HG02884 (cell line): ENCODE measurements at regions not wholly inside any gene's neighbourhood (a gene's known extent, or its start where the extent isn't known, plus 50 kb on each side); places are given as distances from the start of the nearest gene placed in this dataset.
A peak's percentile ranks its signal among the peaks of the same experiment; 100 is the strongest.
"Not testable (repeated sequence)": the region's sequence is repeated elsewhere in the genome, so short reads cannot be mapped to it uniquely, and the experiment has no call there.

Source experiments
- ATAC-seq: cut with Tn5 transposase; IDR thresholded peaks from one replicate; pipeline ENCODE4 v1.9.1; 2021; ENCODE audit warnings: mild to moderate bottlenecking, moderate library complexity; ENCODE audit not compliant: unreplicated experiment

DNA sequence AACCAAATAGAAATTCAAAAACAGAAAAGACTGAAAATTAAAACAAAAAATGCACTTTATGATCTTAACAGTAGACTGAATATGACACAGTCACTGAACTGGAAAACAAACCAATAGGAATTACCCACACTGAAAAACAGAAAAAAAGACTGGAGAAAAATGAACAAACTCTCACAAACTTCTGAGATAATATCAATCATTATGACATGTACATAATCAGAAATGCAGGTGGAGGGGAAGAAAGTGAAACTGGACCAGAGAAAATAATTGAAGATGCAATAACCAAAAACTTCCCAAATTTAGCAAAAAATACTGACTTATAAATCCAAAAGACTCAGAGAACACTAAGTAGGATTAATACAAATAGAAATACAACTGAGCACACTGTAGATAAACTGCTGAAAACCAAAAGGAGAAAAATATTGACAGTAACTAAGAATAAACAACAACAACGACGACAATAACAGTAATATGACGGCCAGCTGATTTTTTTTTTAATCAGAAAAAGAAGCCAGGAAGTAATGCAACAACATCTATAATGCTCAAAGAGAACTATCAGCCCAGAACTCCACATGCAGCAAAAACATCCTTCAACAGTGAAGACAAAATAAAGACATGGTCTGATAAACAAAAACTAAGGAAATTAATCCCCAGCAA lies 108.1 kb downstream of the ZFAND4 start:
- ATAC-seq, result no peak

DNA sequence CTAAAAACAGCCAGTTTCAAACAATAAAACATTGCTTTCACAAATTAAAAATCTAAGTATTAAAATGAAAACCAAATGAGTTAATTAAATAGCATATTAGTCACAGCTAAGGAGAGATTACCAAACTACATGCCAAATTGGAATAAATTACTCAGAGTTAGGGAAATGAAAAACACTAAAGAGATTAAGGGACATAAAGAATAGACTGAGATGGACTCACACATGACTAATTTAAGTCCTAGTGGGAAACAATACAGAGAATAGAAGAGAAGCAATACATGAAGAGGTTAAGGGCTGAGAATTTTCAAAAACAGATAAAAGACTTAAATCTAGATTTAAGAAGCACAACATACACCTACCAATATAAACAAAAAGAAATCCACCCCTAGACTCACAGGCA lies 110.6 kb downstream of the ZFAND4 start:
- ATAC-seq, result no peak

DNA sequence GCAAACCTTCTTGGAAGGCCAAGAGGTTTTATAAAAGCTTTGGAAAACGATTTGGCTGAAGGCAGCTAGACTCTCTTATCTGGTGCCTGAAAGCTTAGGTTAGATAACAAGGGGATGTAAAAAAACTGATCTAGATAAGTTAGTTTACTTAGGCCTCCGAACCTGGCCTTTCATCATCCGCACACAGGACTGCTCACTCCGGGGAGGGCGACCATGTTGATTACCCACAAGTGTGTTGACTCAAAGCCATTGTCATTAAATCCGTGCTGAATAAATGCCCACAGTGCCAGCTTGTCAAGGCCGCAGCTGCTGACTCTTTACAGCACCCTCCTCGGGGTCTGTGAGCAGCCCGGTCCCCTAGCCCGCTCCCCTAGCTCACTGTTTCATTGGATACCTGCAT lies 112.3 kb downstream of the ZFAND4 start:
- no peak for ATAC-seq

DNA sequence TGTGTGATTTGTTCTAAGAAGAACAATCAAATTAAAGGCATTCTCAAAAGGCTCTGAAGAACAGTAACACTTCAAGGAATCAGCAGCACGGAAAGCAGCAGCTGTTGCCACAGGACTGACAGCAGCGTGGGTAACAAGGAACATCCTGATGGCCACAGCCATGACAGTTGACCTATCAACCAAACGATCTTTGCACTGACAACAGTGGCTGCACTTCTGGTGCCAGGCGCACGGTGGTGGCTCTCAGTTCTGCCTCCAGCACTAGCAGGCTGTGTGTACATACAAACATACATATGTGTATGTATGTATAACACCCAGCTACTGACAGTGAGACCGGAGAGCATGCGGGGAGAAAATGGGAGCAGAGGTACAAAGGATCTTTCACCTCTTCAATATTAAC lies 114.1 kb downstream of the ZFAND4 start:
- no peak for ATAC-seq

DNA sequence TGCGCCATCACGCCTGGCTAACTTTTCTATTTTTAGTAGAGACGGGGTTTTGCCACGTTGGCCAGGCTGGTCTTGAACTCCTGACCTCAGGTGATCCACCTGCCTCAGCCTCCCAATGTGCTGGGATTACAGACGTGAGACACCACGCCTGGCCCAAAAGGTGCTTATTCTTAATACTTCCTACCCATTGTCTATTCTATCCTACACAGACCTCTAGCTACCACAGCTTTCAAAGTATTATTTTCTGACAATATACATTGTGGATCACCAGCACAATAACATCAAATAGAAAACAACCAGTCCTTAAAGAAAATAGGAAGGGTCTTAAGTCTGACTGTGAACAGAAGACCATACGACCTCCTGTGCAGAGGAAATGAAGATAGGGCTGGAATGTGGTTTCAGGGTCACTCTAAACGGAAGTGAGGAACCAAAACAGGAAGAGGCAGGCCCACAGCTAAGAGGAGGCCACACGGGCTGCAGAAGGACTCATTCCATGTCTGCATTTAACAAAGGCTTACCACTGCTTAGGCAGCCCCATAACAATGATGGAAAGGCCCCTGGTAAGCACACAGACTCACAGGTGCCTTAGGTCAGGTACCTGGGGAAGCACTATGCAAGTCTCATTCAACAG lies 115.2 kb downstream of the ZFAND4 start:
- peak; percentile 75 for ATAC-seq

DNA sequence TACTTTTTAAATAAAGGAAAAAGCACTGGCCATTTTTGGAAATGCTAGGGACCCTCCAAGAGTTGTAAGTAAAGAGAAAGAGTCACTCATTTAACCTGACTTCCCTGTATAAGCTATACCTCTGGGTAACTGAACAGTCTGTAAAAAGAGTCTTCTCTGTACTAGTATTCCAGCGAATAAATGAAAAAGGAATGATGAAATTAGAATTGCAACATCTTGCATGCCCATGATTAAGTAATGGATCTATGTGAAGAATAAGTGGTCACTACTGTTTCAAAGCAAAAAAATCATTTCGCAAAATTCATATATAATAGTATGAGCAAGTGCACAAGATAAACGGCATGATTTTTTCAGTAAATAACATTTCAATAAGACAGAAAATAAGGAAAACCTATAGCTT lies 116.8 kb downstream of the ZFAND4 start:
- ATAC-seq, result no peak

DNA sequence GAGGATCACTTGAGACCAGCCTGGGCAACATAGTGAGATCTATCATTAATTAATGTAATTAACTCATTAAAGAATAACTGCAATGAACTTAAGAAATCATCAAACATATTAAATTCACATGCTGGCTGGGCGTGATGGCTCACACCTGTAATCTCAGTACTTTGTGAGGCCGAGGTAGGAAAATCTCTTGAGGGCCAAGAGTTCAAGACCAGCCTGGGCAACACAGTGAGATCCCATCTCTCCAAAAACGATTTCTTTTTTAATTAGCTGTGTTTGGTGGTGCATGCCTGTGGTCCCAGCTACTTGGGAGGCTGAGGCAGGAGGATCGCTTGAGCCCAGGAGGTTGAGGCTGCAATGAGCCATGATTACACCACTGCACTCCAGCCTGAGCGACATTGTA lies 117.2 kb downstream of the ZFAND4 start:
- ATAC-seq, result not testable (repeated sequence)

DNA sequence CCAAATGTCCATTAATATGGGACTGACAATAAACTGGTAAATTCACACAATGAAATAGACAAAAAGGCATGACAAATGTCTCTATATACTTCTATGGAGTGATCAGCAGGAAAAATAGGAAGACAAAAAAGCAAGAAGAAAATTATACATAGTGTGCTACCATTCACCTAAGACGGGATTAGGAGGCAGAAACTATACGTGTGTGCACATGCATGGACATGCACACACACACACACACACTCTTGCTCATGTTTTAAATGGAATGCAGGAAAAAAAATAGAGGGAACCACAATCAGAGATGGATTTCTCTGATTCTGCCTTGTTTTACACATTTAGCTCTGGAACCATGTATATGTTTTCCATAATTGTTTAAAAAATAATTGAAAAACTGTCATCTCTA lies 119.0 kb downstream of the ZFAND4 start:
- no peak for ATAC-seq

DNA sequence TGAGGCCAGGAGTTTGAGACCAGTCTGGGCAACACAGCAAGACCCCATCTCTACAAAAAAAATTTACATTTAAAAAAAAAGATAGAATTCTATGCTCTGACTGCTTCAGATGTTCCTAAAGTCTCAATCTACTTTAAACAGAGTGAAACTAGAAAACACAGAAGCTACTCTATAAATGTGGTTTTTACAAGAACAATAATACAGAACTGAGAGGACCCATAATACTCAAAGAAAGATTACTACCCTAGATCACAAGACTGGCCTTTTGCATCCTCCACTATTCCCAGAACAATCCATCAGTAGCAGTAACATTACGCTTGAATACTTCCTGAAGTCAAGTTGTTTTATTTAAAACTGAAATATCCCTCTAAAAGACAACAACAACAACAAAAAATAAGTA lies 119.4 kb downstream of the ZFAND4 start:
- peak; percentile 60 for ATAC-seq

DNA sequence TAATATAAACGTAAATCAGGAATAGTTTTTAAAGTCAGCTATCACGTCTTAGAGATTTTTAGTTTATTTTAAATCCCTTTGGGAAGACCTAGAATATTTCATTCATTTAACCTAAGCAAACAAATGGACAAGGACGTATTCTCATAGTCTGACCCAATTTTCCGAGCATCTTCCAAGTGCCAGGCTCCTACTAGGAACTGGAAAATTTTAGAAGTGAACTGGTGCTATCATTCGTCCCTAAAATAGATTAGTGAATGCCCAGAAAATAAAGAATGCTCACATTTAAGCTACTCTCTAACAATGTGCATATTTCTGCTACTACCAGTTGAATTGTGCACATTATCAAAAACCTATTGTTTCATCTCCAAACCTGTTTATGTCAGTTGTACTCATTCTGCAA lies 120.1 kb downstream of the ZFAND4 start:
- no peak for ATAC-seq

DNA sequence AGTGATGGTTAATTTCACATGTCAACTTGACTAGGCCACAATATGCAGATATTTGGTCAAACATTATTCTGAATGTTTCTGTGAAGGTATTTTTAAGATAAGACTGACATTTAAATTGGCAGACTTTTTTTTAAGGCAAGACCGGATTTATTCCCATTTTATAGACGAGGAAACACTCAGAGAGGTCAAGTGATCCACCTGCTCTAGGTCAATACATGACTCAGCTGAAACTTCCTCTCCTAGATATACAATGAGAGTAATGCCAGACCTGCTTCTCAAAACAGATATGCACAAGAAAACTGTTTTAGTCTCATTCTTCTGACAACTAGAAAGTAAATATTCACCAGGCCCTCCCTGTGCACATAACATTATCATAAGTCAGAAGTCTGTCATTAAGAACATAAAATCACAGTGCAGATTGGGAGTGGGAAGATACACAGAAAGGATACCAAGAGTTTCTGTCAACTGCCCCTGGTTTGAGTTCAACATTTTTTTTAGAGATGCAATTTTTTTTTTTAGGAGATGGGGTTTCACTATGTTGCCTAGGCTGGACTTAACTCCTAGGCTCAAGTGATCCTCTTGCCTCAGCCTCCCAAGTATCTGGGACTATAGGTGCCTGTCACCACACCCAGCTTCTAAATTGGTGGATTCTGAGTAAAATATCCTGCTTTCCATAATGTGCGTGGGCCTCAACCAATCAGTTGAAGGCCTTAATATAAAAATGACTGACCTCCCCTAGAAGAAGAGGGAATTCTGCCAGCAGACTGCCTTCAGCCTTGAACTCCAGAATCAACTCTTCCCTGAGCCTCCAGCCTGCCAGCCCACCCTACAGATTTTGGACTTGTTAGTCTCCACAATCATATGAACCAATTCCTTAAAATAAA lies 121.4 kb downstream of the ZFAND4 start:
- no peak for ATAC-seq

DNA sequence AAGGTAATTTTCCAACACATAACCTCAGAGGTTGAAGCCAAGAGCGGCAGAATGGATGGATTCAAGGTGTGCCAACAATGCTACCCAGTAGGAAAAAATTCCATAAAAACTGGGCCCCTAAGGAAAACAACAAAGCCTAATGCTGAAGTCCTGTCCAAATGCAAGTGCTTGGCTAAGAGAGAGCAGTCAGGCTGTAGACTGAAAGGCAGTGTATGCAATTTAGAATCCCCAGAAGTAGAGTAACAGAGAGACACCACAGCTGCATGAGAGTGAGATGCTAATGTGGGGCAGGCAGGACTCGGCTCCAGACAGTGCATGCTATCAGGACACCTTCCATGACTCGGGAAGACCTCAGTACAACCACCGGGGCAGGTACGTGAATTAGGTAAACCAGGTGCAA lies 124.5 kb downstream of the ZFAND4 start:
- no peak for ATAC-seq

DNA sequence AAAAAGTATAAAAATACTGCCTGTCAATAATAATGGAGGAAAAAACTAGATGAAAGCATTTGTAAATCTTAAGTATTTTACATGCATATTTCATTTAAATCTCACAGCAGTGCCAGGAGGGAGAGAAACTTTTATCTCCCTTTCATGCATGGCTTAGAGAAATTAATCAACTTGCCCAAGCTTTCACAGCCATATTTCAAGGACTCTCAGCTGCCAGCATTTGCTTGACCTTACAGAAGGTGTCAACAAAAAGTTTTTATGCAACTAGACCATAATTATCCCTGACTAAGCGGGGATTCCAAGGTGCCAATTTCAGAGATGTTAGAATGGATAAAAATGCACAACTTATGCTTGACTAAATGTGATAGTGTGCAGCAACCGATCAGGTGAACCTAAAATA lies 125.4 kb downstream of the ZFAND4 start:
- ATAC-seq, result no peak

DNA sequence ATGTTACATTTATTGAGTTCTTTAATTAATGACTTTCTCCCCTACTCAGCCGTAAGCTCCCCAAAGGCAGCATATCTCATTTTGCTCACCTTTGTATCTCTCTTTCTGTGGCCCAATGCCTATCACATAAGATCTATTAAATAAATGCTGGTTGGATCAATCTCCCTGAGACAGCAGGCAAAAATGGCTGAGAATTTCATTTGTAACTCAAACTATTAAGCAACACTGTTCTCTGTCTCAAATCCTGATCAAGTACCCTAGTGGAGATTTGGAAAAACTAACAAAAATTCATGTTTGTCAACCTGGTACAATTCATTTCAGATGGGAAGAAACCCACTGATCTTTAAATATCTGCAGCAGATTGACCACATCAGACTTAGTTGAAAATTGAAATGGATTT lies 127.4 kb downstream of the ZFAND4 start:
- ATAC-seq, result no peak

DNA sequence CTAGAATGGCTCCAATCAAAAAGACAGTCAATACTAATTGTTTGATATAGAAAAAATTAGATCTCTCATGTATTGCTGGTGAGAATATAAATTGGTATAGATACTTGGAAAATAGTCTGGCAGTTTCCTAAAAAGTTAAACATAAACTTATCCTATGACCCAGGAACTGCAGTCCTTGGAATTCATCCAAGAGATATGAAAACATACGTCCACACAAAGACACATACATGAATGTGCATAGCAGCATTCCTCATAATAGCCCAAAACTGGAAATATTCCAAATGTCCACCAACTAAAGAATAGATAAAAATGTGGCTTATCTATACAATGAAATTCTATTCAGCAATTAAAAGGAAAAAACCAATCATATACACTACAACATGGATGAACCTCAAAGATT lies 128.4 kb downstream of the ZFAND4 start:
- no peak for ATAC-seq

DNA sequence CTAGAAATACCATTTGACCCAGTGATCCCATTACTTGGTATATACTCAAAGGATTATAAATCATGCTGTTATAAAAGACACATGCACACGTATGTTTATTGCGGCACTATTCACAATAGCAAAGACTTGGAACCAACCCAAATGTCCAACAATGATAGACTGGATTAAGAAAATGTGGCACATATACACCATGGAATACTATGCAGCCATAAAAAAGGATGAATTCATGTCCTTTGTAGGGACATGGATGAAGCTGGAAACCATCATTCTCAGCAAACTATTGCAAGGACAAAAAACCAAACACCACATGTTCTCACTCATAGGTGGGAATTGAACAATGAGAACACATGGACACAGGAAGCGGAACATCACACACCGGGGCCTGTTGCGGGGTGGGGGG lies 131.5 kb downstream of the ZFAND4 start:
- not testable (repeated sequence) for ATAC-seq

DNA sequence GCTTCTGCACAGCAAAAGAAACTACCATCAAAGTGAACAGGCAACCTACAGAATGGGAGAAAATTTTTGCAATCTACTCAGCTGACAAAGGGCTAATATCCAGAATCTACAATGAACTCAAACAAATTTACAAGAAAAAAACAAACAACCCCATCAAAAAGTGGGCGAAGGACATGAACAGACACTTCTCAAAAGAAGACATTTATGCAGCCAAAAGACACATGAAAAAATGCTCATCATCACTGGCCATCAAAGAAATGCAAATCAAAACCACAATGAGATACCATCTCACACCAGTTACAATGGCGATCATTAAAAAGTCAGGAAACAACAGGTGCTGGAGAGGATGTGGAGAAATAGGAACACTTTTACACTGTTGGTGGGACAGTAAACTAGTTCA lies 132.0 kb downstream of the ZFAND4 start:
- ATAC-seq, result not testable (repeated sequence)

DNA sequence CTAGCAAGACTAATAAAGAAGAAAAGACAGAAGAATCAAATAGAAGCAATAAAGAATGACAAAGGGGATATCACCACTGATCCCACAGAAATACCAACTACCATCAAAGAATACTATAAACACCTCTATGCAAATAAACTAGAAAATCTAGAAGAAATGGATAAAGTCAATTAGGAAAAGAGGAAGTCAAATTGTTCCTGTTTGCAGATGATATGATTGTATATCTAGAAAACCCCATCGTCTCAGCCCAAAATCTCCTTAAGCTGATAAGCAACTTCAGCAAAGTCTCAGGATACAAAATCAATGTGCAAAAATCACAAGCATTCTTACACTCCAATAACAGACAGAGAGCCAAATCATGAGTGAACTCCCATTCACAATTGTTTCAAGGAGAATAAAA lies 133.0 kb downstream of the ZFAND4 start:
- ATAC-seq, result not testable (repeated sequence)

DNA sequence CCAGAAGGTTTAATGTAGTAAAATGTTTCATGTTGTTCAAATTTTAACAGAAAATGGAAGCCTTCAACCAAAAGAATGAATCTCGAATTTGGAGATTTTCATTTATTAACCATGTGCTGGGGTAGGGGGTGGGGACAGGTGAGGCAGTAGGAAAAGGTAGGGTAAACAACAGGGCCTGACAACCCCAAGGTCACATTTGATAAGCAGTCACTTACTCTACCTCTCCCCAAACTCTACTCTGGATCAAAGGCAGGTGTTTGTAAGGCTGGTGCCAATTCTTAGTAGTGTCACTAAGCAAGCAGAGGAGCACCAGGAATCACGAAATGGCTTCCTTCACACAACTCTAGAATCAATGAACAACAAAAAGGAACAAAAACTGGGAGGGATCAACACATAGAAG lies 138.0 kb downstream of the ZFAND4 start:
- no peak for ATAC-seq

DNA sequence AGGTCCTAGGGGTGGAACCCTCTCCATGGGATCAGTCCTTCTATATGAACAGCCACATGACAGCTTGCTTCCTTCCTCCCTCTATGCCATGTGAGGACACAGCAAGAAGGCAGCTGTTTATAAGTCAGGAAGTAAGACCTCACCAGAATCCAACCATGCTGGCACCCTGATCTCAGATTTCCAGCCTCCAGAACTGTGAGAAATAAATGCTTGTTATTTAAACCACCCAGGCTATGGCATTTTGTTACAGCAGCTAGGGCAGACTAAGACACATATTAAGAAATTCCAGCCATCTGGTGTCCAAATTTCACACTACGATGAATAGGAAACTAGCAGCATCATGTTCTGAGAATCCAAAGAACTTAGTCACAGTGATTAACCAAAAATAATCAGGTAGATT lies 140.1 kb downstream of the ZFAND4 start:
- ATAC-seq, result no peak

DNA sequence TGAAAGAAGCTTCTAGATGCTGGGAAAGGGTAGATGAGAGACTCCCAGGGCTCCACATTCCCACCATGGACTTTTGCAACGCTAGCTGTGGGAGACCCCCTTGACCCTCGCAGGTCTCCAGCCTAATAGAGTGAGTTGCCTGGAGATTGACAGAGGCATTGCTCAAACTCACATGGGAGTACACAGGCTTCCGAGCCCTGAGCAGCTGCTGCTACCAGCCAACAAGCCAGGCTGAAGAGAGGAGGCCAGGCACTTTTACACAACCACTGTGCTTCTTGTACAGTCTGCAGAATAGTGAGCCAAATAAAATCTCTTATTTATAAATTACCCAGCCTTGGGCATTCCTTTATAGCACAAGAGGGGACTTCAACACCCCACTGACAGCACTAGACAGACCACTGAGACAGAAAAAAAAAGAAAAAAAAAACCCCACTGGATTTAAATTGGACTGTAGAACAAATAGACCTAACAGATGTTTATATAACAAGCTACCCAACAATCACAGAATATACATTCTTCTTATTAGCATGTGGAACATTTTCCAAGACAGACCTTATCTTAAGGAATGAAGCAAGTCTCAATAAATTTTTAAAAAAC lies 146.2 kb downstream of the ZFAND4 start:
- ATAC-seq, result no peak

DNA sequence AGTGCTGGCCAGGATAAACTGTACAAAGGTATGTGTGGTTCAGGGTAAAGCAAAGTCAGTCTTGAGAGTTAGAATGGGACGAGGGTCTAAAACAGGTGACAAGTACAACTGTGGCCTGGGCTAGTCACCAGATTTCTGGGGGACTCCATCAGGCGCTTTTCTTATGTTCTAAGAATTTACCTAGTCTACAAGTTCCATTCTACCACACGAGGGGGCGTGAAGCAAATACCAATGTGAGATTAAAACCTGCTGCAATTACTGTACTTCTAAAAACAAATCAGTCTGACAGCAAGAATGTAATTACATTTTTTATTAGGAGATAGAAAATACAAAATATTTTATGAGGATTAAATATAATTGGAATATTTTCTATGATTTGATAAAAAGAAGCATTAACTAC lies 146.5 kb downstream of the ALOX5 start:
- no peak for ATAC-seq
